Mucosa of descending colon (tissue), 3 donors: ENCODE measurements at regions not wholly inside any gene's neighbourhood (a gene's known extent, or its start where the extent isn't known, plus 50 kb on each side); places are given as distances from the start of the nearest gene placed in this dataset.

Experiments used
- ATAC-seq: fragments of 200-7000 bp; cut with Tn5 transposase; one replicate; pipeline ENCODE4 v1.9.1; 2020; ENCODE audit warnings: mild to moderate bottlenecking, moderate library complexity
- DNase-seq, 3 donors: peaks; one replicate each; pipeline ENCODE4 v3.0.0-alpha.2; 2020
- H3K36me3 ChIP-seq: fragments of 200-600 bp; one replicate; pipeline ENCODE4 v1.8.0; 2021; ENCODE audit warnings: low read depth, mild to moderate bottlenecking
- H3K4me1 ChIP-seq: fragments of 200-600 bp; one replicate; pipeline ENCODE4 v1.8.0; 2021; ENCODE audit warnings: low read depth, mild to moderate bottlenecking
- H3K4me3 ChIP-seq: fragments of 200-600 bp; one replicate; pipeline ENCODE4 v1.8.0; 2021; ENCODE audit warnings: mild to moderate bottlenecking
- H3K9me3 ChIP-seq: fragments of 200-600 bp; one replicate; pipeline ENCODE4 v1.8.0; 2021; ENCODE audit warnings: mild to moderate bottlenecking
- CTCF ChIP-seq: fragments of 200-600 bp; IDR thresholded peaks from one replicate; pipeline ENCODE4 v1.8.0; 2022; ENCODE audit warnings: antibody characterized with exemption, mild to moderate bottlenecking
- intact Hi-C, 2 donors: fragments of 100-400 bp; cut with DNase I in 1 of 2; cut with micrococcal nuclease in 1 of 2; formaldehyde crosslinking; loops; one replicate each; pipeline versions ENCODE4 v1.11.0 to v1.11.1; 2022; cut with DNase I, micrococcal nuclease
- donor health status: DM: no; HTN: no; CAD: no; lungs with moderate emphysema.
- donor health status: DM: no; HTN: no; CAD: no.
- donor health status: DM: no; HTN: yes; CAD: no.

- DNase-seq = no peak
- TF ChIP-seq CTCF = no peak
- Histone ChIP-seq H3K36me3 (no peaks in the 10 kb centered on the region), H3K4me1 (no peaks in the 10 kb centered on the region), H3K4me3 (no peak overlapping the region), H3K9me3 (no peaks in the 10 kb centered on the region)
- intact Hi-C loops = no loop called here
- no peak for ATAC-seq
Measured at GRCh38 chr11:89660234-89660633, 49.9 kb upstream of the TRIM77 start.
